Uterus (tissue), 2 donors: ENCODE measurements at regions not wholly inside any gene's neighbourhood (a gene's known extent, or its start where the extent isn't known, plus 50 kb on each side); places are given as distances from the start of the nearest gene placed in this dataset.
"Not testable (repeated sequence)": the region's sequence is repeated elsewhere in the genome, so short reads cannot be mapped to it uniquely, and the experiment has no call there.

ENCODE experiments used
- CTCF ChIP-seq, 4 experiments: fragments of 200-600 bp in 2 of 4; fragments of 450-650 bp in 2 of 4; sonication (generic) in 2 of 4; IDR thresholded peaks; one replicate each; pipeline ENCODE4 v1.5.1; 2016 to 2019; ENCODE audit warnings: antibody characterized with exemption in 4 of 4, mild to moderate bottlenecking in 2 of 4, moderate library complexity in 1 of 4
- POLR2A ChIP-seq, 2 donors: fragments of 450-650 bp; IDR thresholded peaks; one replicate each; pipeline ENCODE4 v1.6.1; 2016; ENCODE audit warnings: antibody characterized with exemption in 2 of 2, mild to moderate bottlenecking in 1 of 2, moderate library complexity in 1 of 2

GRCh38 chr2:87507378-87508348, 240.2 kb upstream of the PLGLB2 start:
- TF ChIP-seq CTCF, POLR2A (IDR thresholded peaks at IDR 0.05): not testable (repeated sequence)
